Endothelial cell of umbilical vein (primary cell): ENCODE measurements at regions not wholly inside any gene's neighbourhood (a gene's known extent, or its start where the extent isn't known, plus 50 kb on each side); places are given as distances from the start of the nearest gene placed in this dataset.

Experiments used
- BruUV-seq: library from RNA; stranded (reverse); fragments of 400-500 nt; replicated peaks from 2 replicates; lab custom pipeline; 2021; lab: Mats Ljungman, UMichigan
- CTCF ChIA-PET: fragments of 300-600, 350-600 bp; sonication (Branson Sonifier 250); formaldehyde crosslinking; loops from one replicate; lab custom pipeline; 2021; ENCODE audit warnings: antibody characterized with exemption, inconsistent platforms; lab: Charles Lee
- POLR2A ChIA-PET: fragments of 300-600, 350-600 bp; sonication (Branson Sonifier 250); formaldehyde crosslinking; loops from one replicate; lab custom pipeline; 2021; ENCODE audit warnings: antibody characterized with exemption, inconsistent platforms; lab: Charles Lee
- DNase-seq: peaks from one replicate; pipeline ENCODE4 v3.0.0-alpha.2; 2011; ENCODE audit warnings: low read depth, low spot score
- FAIRE-seq: peaks from 2 replicates; lab custom pipeline; 2011; peaks lifted over from hg19 to GRCh38; lab: Jason Lieb, UNC
- H2AFZ ChIP-seq: 2 replicates; pipeline ENCODE4 v1.6.0; 2012; ENCODE audit warnings: low read depth, low read length, control low read depth, inconsistent platforms
- H3K27ac ChIP-seq: 2 replicates; pipeline ENCODE4 v1.5.1; 2011; ENCODE audit warnings: low read depth, mild to moderate bottlenecking, control low read depth, low read length, moderate library complexity; ENCODE audit not compliant: insufficient read depth
- H3K27me3 ChIP-seq, 2 experiments: 2 replicates each; pipeline versions ENCODE4 v1.6.0 to v1.6.1; 2011; ENCODE audit warnings: low read length in 2 of 2, mixed read lengths in 1 of 2; ENCODE audit not compliant: control insufficient read depth in 2 of 2, insufficient read depth in 2 of 2
- H3K36me3 ChIP-seq, 2 experiments: 2 replicates in 1 of 2; 3 replicates in 1 of 2; pipeline ENCODE4 v1.5.1; 2011; ENCODE audit warnings: low read length in 2 of 2, mild to moderate bottlenecking in 1 of 2, moderate library complexity in 1 of 2; ENCODE audit not compliant: control insufficient read depth in 2 of 2, insufficient read depth in 2 of 2; ENCODE audit errors: extremely low read depth in 1 of 2
- H3K4me1 ChIP-seq: 3 replicates; pipeline ENCODE4 v1.5.1; 2011; ENCODE audit warnings: mild to moderate bottlenecking, low read length; ENCODE audit not compliant: control insufficient read depth, insufficient read depth; ENCODE audit errors: extremely low read depth
- H3K4me2 ChIP-seq: 2 replicates; pipeline ENCODE4 v1.6.1; 2011; ENCODE audit warnings: low read length, control low read depth, mixed read lengths; ENCODE audit not compliant: insufficient read depth
- H3K4me3 ChIP-seq, 3 experiments: fragments of 200-600 bp in 1 of 3; sonication (generic), shearing (Covaris generic) in 1 of 3; replicated peaks in 1 of 3; 2 replicates each; pipeline ENCODE4 v1.5.1; 2011 to 2016; ENCODE audit warnings: control low read depth in 3 of 3, low read length in 3 of 3, mild to moderate bottlenecking in 2 of 3, inconsistent platforms in 1 of 3, low read depth in 1 of 3, moderate library complexity in 1 of 3; ENCODE audit not compliant: insufficient read depth in 1 of 3
- H3K79me2 ChIP-seq: 2 replicates; pipeline ENCODE4 v1.6.0; 2012; ENCODE audit warnings: low read length, inconsistent platforms; ENCODE audit not compliant: control insufficient read depth, insufficient read depth
- H3K9ac ChIP-seq: replicated peaks from 2 replicates; pipeline ENCODE3; 2011; ENCODE audit warnings: low read length, control low read depth; ENCODE audit not compliant: insufficient read depth; ENCODE audit errors: extremely low read depth
- H3K9me1 ChIP-seq: replicated peaks from 3 replicates; pipeline ENCODE4 v1.6.0; 2011; ENCODE audit warnings: mild to moderate bottlenecking, low read length; ENCODE audit not compliant: control insufficient read depth, insufficient read depth; ENCODE audit errors: extremely low read depth
- H3K9me3 ChIP-seq: replicated peaks from 2 replicates; pipeline ENCODE4 v1.5.1; 2012; ENCODE audit warnings: low read length, inconsistent platforms; ENCODE audit not compliant: control insufficient read depth, insufficient read depth
- H4K20me1 ChIP-seq: replicated peaks from 2 replicates; pipeline ENCODE3; 2011; ENCODE audit warnings: mild to moderate bottlenecking, low read length; ENCODE audit not compliant: control insufficient read depth, insufficient read depth; ENCODE audit errors: extremely low read depth
- CTCF ChIP-seq, 2 donors: IDR thresholded peaks; 1 replicate in 1 of 2; 2 replicates in 1 of 2; pipeline ENCODE4 v1.5.1; 2011; ENCODE audit warnings: low read length in 2 of 2, mild to moderate bottlenecking in 2 of 2, moderate library complexity in 2 of 2, control low read depth in 1 of 2, inconsistent platforms in 1 of 2, low read depth in 1 of 2; ENCODE audit not compliant: insufficient read depth in 1 of 2; ENCODE audit errors: extremely low read depth in 1 of 2
- EZH2 ChIP-seq: IDR thresholded peaks from 2 replicates; pipeline ENCODE4 v1.6.1; 2012; ENCODE audit warnings: borderline replicate concordance, low read depth, mild to moderate bottlenecking, moderate library complexity, low read length, inconsistent platforms; ENCODE audit not compliant: severe bottlenecking
- FOS ChIP-seq: IDR thresholded peaks from 2 replicates; pipeline ENCODE4 v1.6.1; 2011; ENCODE audit warnings: mild to moderate bottlenecking, low read length, moderate library complexity, borderline replicate concordance; ENCODE audit not compliant: insufficient read depth
- GATA2 ChIP-seq: IDR thresholded peaks from 2 replicates; pipeline ENCODE4 v1.7.0; 2011; ENCODE audit warnings: low read depth, mild to moderate bottlenecking, moderate library complexity, mixed read lengths, low read length; ENCODE audit not compliant: insufficient read length, insufficient read depth
- JUN ChIP-seq: IDR thresholded peaks from 2 replicates; pipeline ENCODE4 v1.6.1; 2011; ENCODE audit warnings: borderline replicate concordance, low read depth; ENCODE audit not compliant: insufficient read length, insufficient read depth
- MAX ChIP-seq: IDR thresholded peaks from 2 replicates; pipeline ENCODE4 v1.6.1; 2011; ENCODE audit not compliant: insufficient read depth, insufficient read length
- MYC ChIP-seq: IDR thresholded peaks from one replicate; pipeline ENCODE4 v1.6.1; 2011; ENCODE audit warnings: mild to moderate bottlenecking, low read depth, low read length
- POLR2A ChIP-seq: IDR thresholded peaks from 2 replicates; pipeline ENCODE4 v1.6.1; 2012; ENCODE audit warnings: low read depth, mild to moderate bottlenecking, control low read depth, low read length
- POLR2AphosphoS5 ChIP-seq: IDR thresholded peaks from 2 replicates; pipeline ENCODE4 v1.6.1; 2012; ENCODE audit warnings: low read depth, mild to moderate bottlenecking, control low read depth, low read length, moderate library complexity; ENCODE audit not compliant: insufficient read depth
- dilution Hi-C: fragments of 300-500 bp; cut with MboI; formaldehyde crosslinking; loops from one replicate; pipeline ENCODE4 v1.15.0; 2019; ENCODE audit warnings: low sequenced_read_pairs; ENCODE audit not compliant: extremely low pct_ligation_motif_present
- intact Hi-C: fragments of 100-400 bp; cut with micrococcal nuclease; formaldehyde crosslinking; loops from one replicate; pipeline ENCODE4 v1.10.0; 2022

GRCh38 chr15:46383978-46384377 lies 749.1 kb downstream of the SQOR start:
- no peak overlapping the region for H3K9ac ChIP-seq
- FAIRE-seq = no peak
- ChIA-PET CTCF (no interaction called here), POLR2A (no interaction called here)
- H3K4me2 ChIP-seq = no peak overlapping the region
- no TSS peak for BruUV-seq
- H3K9me3 ChIP-seq = no peaks in the 10 kb centered on the region
- no peak for DNase-seq
- no peak for TF ChIP-seq POLR2A
- TF ChIP-seq EZH2 = no peak
- no peak for TF ChIP-seq JUN
- TF ChIP-seq FOS = no peak
- no peak for TF ChIP-seq MYC
- no peak for TF ChIP-seq GATA2
- TF ChIP-seq POLR2AphosphoS5 = no peak
- TF ChIP-seq MAX = no peak
- TF ChIP-seq CTCF (IDR thresholded peaks at IDR 0.05; ENCODE audit: extremely low read depth in 1 of 2, insufficient read depth in 1 of 2, low read depth in 1 of 2, low read length in 2 of 2) = no peak
- no peaks in the 10 kb centered on the region for H3K4me1 ChIP-seq
- H2AFZ ChIP-seq = no peak overlapping the region
- no peaks in the 10 kb centered on the region for H3K27me3 ChIP-seq
- intact Hi-C loops (no loop called here), dilution Hi-C loops (no loop called here)
- H3K9me1 ChIP-seq = no peaks in the 10 kb centered on the region
- H3K4me3 ChIP-seq = no peak overlapping the region
- H3K79me2 ChIP-seq = no peaks in the 10 kb centered on the region
- no peaks in the 10 kb centered on the region for H4K20me1 ChIP-seq
- no peak overlapping the region for H3K27ac ChIP-seq
- H3K36me3 ChIP-seq = no peaks in the 10 kb centered on the region
